ENCODE measurements at regions not wholly inside any gene's neighbourhood (a gene's known extent, or its start where the extent isn't known, plus 50 kb on each side); places are given as distances from the start of the nearest gene placed in this dataset.
"Not testable (repeated sequence)": the region's sequence is repeated elsewhere in the genome, so short reads cannot be mapped to it uniquely, and the experiment has no call there.

DNA sequence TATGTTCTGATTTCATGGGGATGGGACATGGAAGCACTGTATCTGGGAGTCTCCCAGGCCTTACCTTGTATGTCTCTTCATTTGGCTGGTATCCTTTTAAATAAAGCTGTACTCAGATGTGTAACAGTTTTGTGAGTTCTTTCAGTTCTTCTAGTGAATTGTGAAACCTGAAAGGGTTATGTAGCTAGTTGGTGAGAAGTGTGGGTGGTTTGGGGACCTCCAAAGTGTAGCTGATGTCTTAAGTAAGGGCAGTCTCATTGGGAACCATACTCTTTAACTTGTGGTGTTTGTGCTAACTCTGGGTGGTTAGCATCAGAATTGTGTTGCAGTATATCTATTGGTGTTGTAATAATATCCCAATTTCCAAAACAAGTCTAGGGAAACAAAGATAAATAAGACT is 166.9 kb upstream of the CCNH start:
- DNase-seq = no peak
- ATAC-seq = no peak
- Mint-ChIP-seq H3K4me3 (no peak overlapping the region), H3K27me3 (no peaks in the 10 kb centered on the region), H3K27ac (no peak overlapping the region), H3K9me3 (no peaks in the 10 kb centered on the region), H3K4me1 (no peaks in the 10 kb centered on the region)

- H3K4me3 Mint-ChIP-seq = no peak overlapping the region
- no peak for DNase-seq
- no peaks in the 10 kb centered on the region for H3K9me3 Mint-ChIP-seq
- ATAC-seq = no peak
- no peak overlapping the region for H3K27ac Mint-ChIP-seq
- H3K27me3 Mint-ChIP-seq = no peaks in the 10 kb centered on the region
- no peaks in the 10 kb centered on the region for H3K4me1 Mint-ChIP-seq
These were observed 164.1 kb upstream of the CCNH start for GRCh38 chr5:87576867-87577266.

GRCh38 chr5:87576306-87576705 is 163.6 kb upstream of the CCNH start:
- not testable (repeated sequence) for H3K4me3 Mint-ChIP-seq, H3K9me3 Mint-ChIP-seq, H3K4me1 Mint-ChIP-seq, ATAC-seq, H3K27ac Mint-ChIP-seq, H3K27me3 Mint-ChIP-seq, DNase-seq

- ATAC-seq = no peak
- no peaks in the 10 kb centered on the region for H3K9me3 Mint-ChIP-seq
- DNase-seq = no peak
These were observed 161.4 kb upstream of the CCNH start for GRCh38 chr5:87574106-87574505.

GRCh38 chr5:87572611-87573010 is 159.9 kb upstream of the CCNH start:
- Mint-ChIP-seq H3K27ac (no peak overlapping the region), H3K4me1 (no peaks in the 10 kb centered on the region), H3K9me3 (no peaks in the 10 kb centered on the region), H3K27me3 (no peaks in the 10 kb centered on the region), H3K4me3 (no peak overlapping the region)
- DNase-seq = no peak
- no peak for ATAC-seq

More at GRCh38 chr5:87574106-87574505, 161.4 kb upstream of the CCNH start:
- no peaks in the 10 kb centered on the region for H3K27me3 Mint-ChIP-seq
- H3K4me3 Mint-ChIP-seq = no peak overlapping the region
- H3K4me1 Mint-ChIP-seq = no peaks in the 10 kb centered on the region
- no peak overlapping the region for H3K27ac Mint-ChIP-seq

- Mint-ChIP-seq H3K4me1 (no peaks in the 10 kb centered on the region), H3K27me3 (no peaks in the 10 kb centered on the region), H3K9me3 (no peaks in the 10 kb centered on the region), H3K4me3 (no peak overlapping the region), H3K27ac (no peak overlapping the region)
- ATAC-seq (no peak), DNase-seq (no peak)
These were observed 159.4 kb upstream of the CCNH start for GRCh38 chr5:87572090-87572489.

DNA sequence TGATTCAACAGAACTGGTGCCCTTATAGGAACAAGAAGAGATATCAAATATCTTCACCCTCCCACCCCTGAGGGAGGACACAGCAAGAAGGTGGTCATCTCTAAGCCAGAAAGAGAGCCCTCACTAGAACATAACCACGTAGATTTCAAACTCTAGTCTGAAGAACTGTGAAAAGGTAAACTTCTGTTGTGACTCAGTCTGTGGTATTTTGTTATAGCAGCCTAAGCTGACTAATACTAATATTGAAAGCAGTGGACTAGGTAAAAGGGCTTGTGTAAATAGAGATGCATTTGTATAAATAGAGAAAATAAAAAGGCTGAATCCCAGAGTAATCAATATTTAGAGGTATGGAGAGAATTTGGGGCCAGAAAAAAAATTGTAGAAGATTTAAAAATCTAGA is 157.6 kb upstream of the CCNH start:
- H3K4me1 Mint-ChIP-seq = no peaks in the 10 kb centered on the region
- H3K27me3 Mint-ChIP-seq = no peaks in the 10 kb centered on the region
- no peak for ATAC-seq
- H3K27ac Mint-ChIP-seq = no peak overlapping the region
- no peak overlapping the region for H3K4me3 Mint-ChIP-seq
- H3K9me3 Mint-ChIP-seq = no peaks in the 10 kb centered on the region
- DNase-seq = no peak

- H3K4me1 Mint-ChIP-seq = no peaks in the 10 kb centered on the region
- H3K4me3 Mint-ChIP-seq = no peak overlapping the region
- DNase-seq (no peak), ATAC-seq (no peak)
- no peak overlapping the region for H3K27ac Mint-ChIP-seq
- no peaks in the 10 kb centered on the region for H3K27me3 Mint-ChIP-seq
- H3K9me3 Mint-ChIP-seq = no peaks in the 10 kb centered on the region
These were observed 149.3 kb upstream of the CCNH start for GRCh38 chr5:87562068-87562467.

DNA sequence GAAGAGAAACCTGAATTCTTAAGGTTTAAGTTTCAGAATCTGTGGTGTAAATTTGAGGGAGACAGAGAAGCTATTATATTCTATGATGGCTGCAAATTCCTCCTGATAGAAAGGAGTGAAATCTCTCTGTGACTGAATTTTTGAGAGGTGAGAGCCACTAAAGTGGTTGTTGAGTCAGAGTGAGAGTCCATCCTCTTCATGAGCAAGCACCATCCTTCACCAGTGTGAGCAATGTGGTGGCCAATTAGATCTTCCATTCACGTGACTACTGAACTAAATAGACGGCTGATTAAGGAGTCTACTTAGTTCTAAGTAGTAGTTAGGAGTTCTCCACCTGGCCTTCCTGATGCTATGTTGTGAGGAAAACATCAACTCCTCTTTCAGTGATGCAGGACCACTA is 147.8 kb upstream of the CCNH start:
- H3K4me1 Mint-ChIP-seq = no peaks in the 10 kb centered on the region
- no peak overlapping the region for H3K4me3 Mint-ChIP-seq
- DNase-seq (no peak), ATAC-seq (no peak)
- no peak overlapping the region for H3K27ac Mint-ChIP-seq
- H3K27me3 Mint-ChIP-seq = no peaks in the 10 kb centered on the region
- H3K9me3 Mint-ChIP-seq = peaks cover 0 to 1% of the 10 kb centered on the region in 2 donors

GRCh38 chr5:87551911-87552310 is 139.2 kb upstream of the CCNH start:
- Mint-ChIP-seq H3K4me1 (no peaks in the 10 kb centered on the region), H3K27me3 (no peaks in the 10 kb centered on the region), H3K9me3 (peaks cover 7 to 25% of the 10 kb centered on the region in 2 donors), H3K27ac (no peak overlapping the region), H3K4me3 (no peak overlapping the region)
- no peak for ATAC-seq
- no peak for DNase-seq

- Mint-ChIP-seq H3K27ac (no peak overlapping the region), H3K27me3 (no peaks in the 10 kb centered on the region), H3K9me3 (no peaks in the 10 kb centered on the region), H3K4me1 (no peaks in the 10 kb centered on the region), H3K4me3 (no peak overlapping the region)
- DNase-seq (no peak), ATAC-seq (no peak)
These were observed 128.9 kb upstream of the CCNH start for GRCh38 chr5:87541676-87542075.

DNA sequence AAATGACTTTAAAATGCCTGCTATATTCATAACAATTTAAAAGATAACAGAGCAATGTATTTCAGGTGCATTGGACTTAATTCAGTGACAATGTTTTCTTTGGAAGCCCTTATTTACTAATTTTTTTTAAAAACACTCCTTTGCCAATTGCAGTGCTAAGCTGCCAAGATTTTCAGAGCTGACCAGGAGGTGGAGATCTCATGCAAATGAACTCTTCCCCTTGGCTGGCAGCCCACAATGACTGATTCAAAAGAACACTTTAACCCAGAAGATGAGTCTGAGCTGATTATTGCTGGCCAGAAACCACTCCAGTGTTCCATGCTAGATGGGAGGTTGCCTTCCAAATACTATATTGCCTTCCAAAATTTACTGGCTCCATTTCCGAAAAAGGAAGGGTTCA is 128.3 kb upstream of the CCNH start:
- ATAC-seq = no peak
- DNase-seq = no peak
- H3K9me3 Mint-ChIP-seq = no peaks in the 10 kb centered on the region
- H3K27ac Mint-ChIP-seq = no peak overlapping the region
- H3K27me3 Mint-ChIP-seq = no peaks in the 10 kb centered on the region
- no peaks in the 10 kb centered on the region for H3K4me1 Mint-ChIP-seq
- H3K4me3 Mint-ChIP-seq = no peak overlapping the region

DNA sequence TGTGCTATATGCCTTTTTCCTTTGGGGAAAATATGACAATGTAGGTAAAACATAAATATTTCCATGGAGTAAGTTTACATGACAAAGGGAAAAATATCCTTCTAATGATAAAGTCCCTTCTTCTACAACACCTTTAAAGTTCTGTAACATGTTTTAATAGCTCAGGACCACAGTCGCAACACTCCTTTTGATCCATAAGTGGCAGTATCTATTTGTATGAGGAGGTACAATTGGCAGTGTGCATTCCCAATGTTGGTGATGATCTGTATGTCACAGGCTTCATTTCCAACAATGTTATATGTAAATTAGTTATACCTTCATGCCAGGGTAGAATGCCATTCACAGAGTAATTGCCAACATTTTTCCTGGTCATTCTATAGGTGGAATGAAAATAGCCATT is 127.1 kb upstream of the CCNH start:
- DNase-seq = no peak
- Mint-ChIP-seq H3K4me3 (no peak overlapping the region), H3K4me1 (no peaks in the 10 kb centered on the region), H3K9me3 (no peaks in the 10 kb centered on the region), H3K27me3 (no peaks in the 10 kb centered on the region), H3K27ac (no peak overlapping the region)
- no peak for ATAC-seq

DNA sequence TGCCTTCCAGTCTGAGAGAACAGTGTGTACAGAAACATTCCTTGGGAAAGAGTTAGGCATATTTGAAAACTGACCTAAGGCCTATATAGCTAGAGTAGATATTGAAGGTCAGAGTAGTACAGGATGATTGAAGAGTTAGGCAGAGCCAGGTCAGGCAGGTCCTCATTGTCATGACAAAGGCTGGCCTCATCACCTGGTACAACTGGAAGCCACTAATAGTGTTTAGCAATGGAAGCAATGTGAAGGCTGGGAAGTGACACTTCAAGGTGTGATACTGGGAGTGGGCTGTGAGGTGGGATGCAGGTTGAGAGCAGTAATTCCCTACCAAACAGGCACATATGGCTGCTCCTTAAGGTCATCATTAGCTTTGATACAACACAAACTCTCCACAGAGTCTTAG is 123.6 kb upstream of the CCNH start:
- Mint-ChIP-seq H3K27ac (no peak overlapping the region), H3K27me3 (no peaks in the 10 kb centered on the region), H3K4me1 (no peaks in the 10 kb centered on the region), H3K9me3 (no peaks in the 10 kb centered on the region), H3K4me3 (no peak overlapping the region)
- peak; percentile 23 for ATAC-seq
- DNase-seq = no peak

DNA sequence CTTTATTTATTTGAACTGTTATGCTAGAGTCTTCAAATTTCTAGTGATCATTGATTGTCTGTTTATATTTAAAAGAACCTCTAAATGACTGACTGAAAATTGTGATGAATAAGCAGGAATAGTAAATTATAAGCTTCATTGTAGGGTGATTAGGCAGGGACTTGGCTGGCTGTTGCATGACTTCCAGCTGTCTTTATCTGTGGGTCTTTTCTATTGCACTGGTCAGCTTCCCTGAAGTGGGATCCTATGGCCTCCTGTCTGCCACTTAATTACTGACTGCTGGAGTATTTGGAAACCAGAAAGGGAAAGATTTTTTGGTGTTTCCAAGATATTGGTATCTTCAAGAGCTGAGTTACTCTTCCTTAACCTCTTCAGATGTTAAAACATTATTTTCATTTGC is 123.0 kb upstream of the CCNH start:
- DNase-seq = no peak
- Mint-ChIP-seq H3K27me3 (no peaks in the 10 kb centered on the region), H3K27ac (no peak overlapping the region), H3K4me1 (no peaks in the 10 kb centered on the region), H3K9me3 (no peaks in the 10 kb centered on the region), H3K4me3 (no peak overlapping the region)
- no peak for ATAC-seq

GRCh38 chr5:87529486-87530076 is 116.9 kb upstream of the CCNH start:
- peak overlapping the region in 1 of 2 donors; percentile 6 for H3K27ac Mint-ChIP-seq
- no peaks in the 10 kb centered on the region for H3K27me3 Mint-ChIP-seq
- ATAC-seq (no peak), DNase-seq (no peak)
- H3K9me3 Mint-ChIP-seq = no peaks in the 10 kb centered on the region
- H3K4me3 Mint-ChIP-seq = no peak overlapping the region
- no peaks in the 10 kb centered on the region for H3K4me1 Mint-ChIP-seq

DNA sequence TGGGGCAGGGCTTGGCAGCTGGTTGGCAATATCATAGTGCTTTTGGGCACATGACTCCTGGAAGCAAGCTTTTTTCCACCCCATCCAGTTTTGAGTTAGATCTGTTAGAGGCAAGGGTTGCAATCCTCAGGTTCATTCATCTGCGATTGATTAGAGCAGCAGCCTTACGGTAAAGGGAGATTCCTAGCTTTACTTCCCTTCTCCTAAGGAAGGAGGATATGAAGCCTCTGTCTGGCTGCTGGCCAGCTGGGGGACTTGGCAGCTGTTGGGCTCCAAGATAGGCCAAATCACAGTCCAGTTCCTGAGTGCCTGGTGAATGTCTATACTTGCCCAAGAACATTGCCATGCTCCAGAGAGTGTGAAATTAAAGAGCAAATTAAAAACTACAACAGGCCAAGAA is 113.4 kb upstream of the CCNH start:
- ATAC-seq (no peak), DNase-seq (no peak)
- Mint-ChIP-seq H3K27me3 (no peaks in the 10 kb centered on the region), H3K27ac (no peak overlapping the region), H3K4me3 (no peak overlapping the region), H3K9me3 (no peaks in the 10 kb centered on the region), H3K4me1 (no peaks in the 10 kb centered on the region)
